ENCODE measurements at regions not wholly inside any gene's neighbourhood (a gene's known extent, or its start where the extent isn't known, plus 50 kb on each side); places are given as distances from the start of the nearest gene placed in this dataset.

GRCh38 chr5:4044881-4045280 is 449.2 kb downstream of the IRX1 start:
- no peak for TF ChIP-seq CTCF (IDR thresholded peaks at IDR 0.05; ENCODE audit: insufficient read depth, low read depth, low read length)
- TF ChIP-seq EZH2 (IDR thresholded peaks at IDR 0.05; ENCODE audit: insufficient read depth, low read length) = no peak
